ENCODE measurements at regions not wholly inside any gene's neighbourhood (a gene's known extent, or its start where the extent isn't known, plus 50 kb on each side); places are given as distances from the start of the nearest gene placed in this dataset.

- Mint-ChIP-seq H3K9me3 (no peaks in the 10 kb centered on the region), H3K4me3 (no peak overlapping the region), H3K27ac (no peak overlapping the region), H3K27me3 (ENCODE audit: insufficient read depth) (no peaks in the 10 kb centered on the region), H3K4me1 (peaks cover 31% of the 10 kb centered on the region), H3K36me3 (ENCODE audit: low read depth) (no peaks in the 10 kb centered on the region)
- Histone ChIP-seq H3K36me3 (ENCODE audit: control insufficient read depth, insufficient read depth, low read length) (no peaks in the 10 kb centered on the region), H3K9ac (ENCODE audit: extremely low read depth, low read length, poor library complexity, severe bottlenecking) (no peak overlapping the region), H3K4me1 (ENCODE audit: control insufficient read depth, insufficient read depth, low read length) (peaks cover 3% of the 10 kb centered on the region), H3K9me3 (ENCODE audit: control insufficient read depth, low read length) (no peaks in the 10 kb centered on the region), H3K27me3 (ENCODE audit: control insufficient read depth, insufficient read depth, low read length, poor library complexity, severe bottlenecking) (no peaks in the 10 kb centered on the region), H3K27ac (ENCODE audit: low read depth, low read length) (no peak overlapping the region), H3K4me3 (ENCODE audit: low read length) (no peak overlapping the region)
- 48% methylated on average over 1 of the region's 1 CpG; no CpG with 5 or more reads in 1 of the 2 experiments for WGBS, 2 experiments (ENCODE audit: insufficient coverage in 1 of 2, insufficient read length in 1 of 2)
- no peak for DNase-seq
- TF ChIP-seq CTCF (conservative IDR thresholded peaks at IDR 0.05), result no peak
Measured at GRCh38 chr2:163353551-163353950, 382.3 kb downstream of the FIGN start.

GRCh38 chr2:163351966-163352365 lies 383.8 kb downstream of the FIGN start:
- Mint-ChIP-seq H3K9me3 (no peaks in the 10 kb centered on the region), H3K36me3 (ENCODE audit: low read depth) (no peaks in the 10 kb centered on the region), H3K27ac (no peak overlapping the region), H3K4me3 (no peak overlapping the region), H3K27me3 (ENCODE audit: insufficient read depth) (no peaks in the 10 kb centered on the region), H3K4me1 (peaks cover 38% of the 10 kb centered on the region)
- TF ChIP-seq CTCF (conservative IDR thresholded peaks at IDR 0.05), result no peak
- Histone ChIP-seq H3K27me3 (ENCODE audit: control insufficient read depth, insufficient read depth, low read length, poor library complexity, severe bottlenecking) (no peaks in the 10 kb centered on the region), H3K27ac (ENCODE audit: low read depth, low read length) (no peak overlapping the region), H3K9ac (ENCODE audit: extremely low read depth, low read length, poor library complexity, severe bottlenecking) (no peak overlapping the region), H3K4me3 (ENCODE audit: low read length) (no peak overlapping the region), H3K9me3 (ENCODE audit: control insufficient read depth, low read length) (no peaks in the 10 kb centered on the region), H3K4me1 (ENCODE audit: control insufficient read depth, insufficient read depth, low read length) (peaks cover 8% of the 10 kb centered on the region), H3K36me3 (ENCODE audit: control insufficient read depth, insufficient read depth, low read length) (no peaks in the 10 kb centered on the region)
- no peak for DNase-seq
- 83 to 88% methylated on average over 1 to 2 of the region's 2 CpGs for WGBS, 2 experiments (ENCODE audit: insufficient coverage in 1 of 2, insufficient read length in 1 of 2)

- Mint-ChIP-seq H3K9me3 (no peaks in the 10 kb centered on the region), H3K4me1 (peaks cover 38% of the 10 kb centered on the region), H3K27ac (no peak overlapping the region), H3K4me3 (no peak overlapping the region), H3K27me3 (ENCODE audit: insufficient read depth) (no peaks in the 10 kb centered on the region), H3K36me3 (ENCODE audit: low read depth) (no peaks in the 10 kb centered on the region)
- Histone ChIP-seq H3K9ac (ENCODE audit: extremely low read depth, low read length, poor library complexity, severe bottlenecking) (no peak overlapping the region), H3K27me3 (ENCODE audit: control insufficient read depth, insufficient read depth, low read length, poor library complexity, severe bottlenecking) (no peaks in the 10 kb centered on the region), H3K36me3 (ENCODE audit: control insufficient read depth, insufficient read depth, low read length) (no peaks in the 10 kb centered on the region), H3K4me1 (ENCODE audit: control insufficient read depth, insufficient read depth, low read length) (peaks cover 8% of the 10 kb centered on the region), H3K4me3 (ENCODE audit: low read length) (no peak overlapping the region), H3K27ac (ENCODE audit: low read depth, low read length) (no peak overlapping the region), H3K9me3 (ENCODE audit: control insufficient read depth, low read length) (no peaks in the 10 kb centered on the region)
- TF ChIP-seq CTCF (conservative IDR thresholded peaks at IDR 0.05), result no peak
- 77 to 90% methylated on average over 2 of the region's 3 CpGs for WGBS, 2 experiments (ENCODE audit: insufficient coverage in 1 of 2, insufficient read length in 1 of 2)
- no peak for DNase-seq
Measured at GRCh38 chr2:163351143-163351542, 384.7 kb downstream of the FIGN start.

Measured in endodermal cell (in vitro differentiated cells).